ENCODE measurements at regions not wholly inside any gene's neighbourhood (a gene's known extent, or its start where the extent isn't known, plus 50 kb on each side); places are given as distances from the start of the nearest gene placed in this dataset.
"Not testable (repeated sequence)": the region's sequence is repeated elsewhere in the genome, so short reads cannot be mapped to it uniquely, and the experiment has no call there.

GRCh38 chr7:19290968-19291367, 145.7 kb upstream of the FERD3L start:
- H3K27me3 ChIP-seq: no peaks in the 10 kb centered on the region
- no peak overlapping the region for H3K27ac ChIP-seq
- no peaks in the 10 kb centered on the region for H3K9me3 ChIP-seq
- TF ChIP-seq CTCF (IDR thresholded peaks at IDR 0.05) (no peak), POLR2A (IDR thresholded peaks at IDR 0.05) (no peak)
- H3K4me3 ChIP-seq (replicated peaks in 1 of 3): no peak overlapping the region
- no peak for DNase-seq
- no peaks in the 10 kb centered on the region for H3K4me1 ChIP-seq
- intact Hi-C loops (cut with DNase I): no loop called here
- no peaks in the 10 kb centered on the region for H3K36me3 ChIP-seq

DNA sequence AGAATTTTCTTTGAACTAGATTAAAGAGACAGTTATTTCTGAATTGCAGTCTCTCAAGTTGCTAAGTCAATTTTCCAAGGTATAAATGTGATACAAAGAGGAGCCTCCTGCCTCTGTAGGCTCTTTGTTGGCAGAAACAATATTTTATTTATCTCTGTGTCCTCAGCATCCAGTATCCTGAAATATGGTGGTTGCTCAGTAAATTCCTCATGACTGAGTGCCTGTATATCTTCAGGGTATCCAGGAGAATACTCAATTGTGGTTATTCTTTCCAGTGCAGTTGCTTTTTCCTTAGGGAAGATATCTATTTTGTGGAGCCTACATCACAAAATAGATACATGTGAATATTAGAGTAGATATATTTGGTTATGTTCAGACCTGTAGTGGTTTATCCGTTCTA, 144.8 kb upstream of the FERD3L start:
- Histone ChIP-seq H3K27ac (no peak overlapping the region), H3K27me3 (no peaks in the 10 kb centered on the region), H3K4me3 (replicated peaks in 1 of 3) (no peak overlapping the region), H3K36me3 (no peaks in the 10 kb centered on the region), H3K4me1 (no peaks in the 10 kb centered on the region), H3K9me3 (no peaks in the 10 kb centered on the region)
- DNase-seq: no peak
- intact Hi-C loops (cut with DNase I): no loop called here
- 94 to 95% methylated on average over 1 of the region's 1 CpG for WGBS, 2 donors
- TF ChIP-seq CTCF (IDR thresholded peaks at IDR 0.05) (no peak), POLR2A (IDR thresholded peaks at IDR 0.05) (no peak)

GRCh38 chr7:19284596-19285300, 139.5 kb upstream of the FERD3L start:
- no peaks in the 10 kb centered on the region for H3K36me3 ChIP-seq
- no peaks in the 10 kb centered on the region for H3K9me3 ChIP-seq
- H3K4me3 ChIP-seq (replicated peaks in 1 of 3): no peak overlapping the region
- intact Hi-C loops (cut with DNase I): no loop called here
- WGBS, 2 donors: 51 to 52% methylated on average over 3 of the region's 3 CpGs
- H3K4me1 ChIP-seq: no peaks in the 10 kb centered on the region
- DNase-seq: no peak
- TF ChIP-seq CTCF (IDR thresholded peaks at IDR 0.05) (no peak), POLR2A (IDR thresholded peaks at IDR 0.05) (no peak)
- no peak overlapping the region for H3K27ac ChIP-seq
- no peaks in the 10 kb centered on the region for H3K27me3 ChIP-seq

DNA sequence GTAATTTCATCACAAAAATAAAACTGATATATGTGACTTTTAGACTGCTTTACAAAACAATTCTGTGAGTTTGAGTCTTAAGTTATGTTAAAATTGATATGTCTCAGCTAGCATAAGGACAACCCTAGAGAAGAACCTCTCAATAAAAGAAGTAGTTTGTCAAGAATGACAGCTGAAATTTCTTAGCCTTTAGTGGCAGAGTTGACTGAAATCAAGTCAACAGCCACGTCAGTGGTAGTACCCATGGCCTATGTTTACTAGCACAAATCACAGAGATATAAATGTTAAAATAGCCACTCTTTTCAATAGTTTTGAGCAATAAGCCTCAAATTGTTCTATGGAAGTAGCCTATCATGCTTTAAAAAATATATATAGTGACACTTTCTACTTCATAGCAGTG, 138.9 kb upstream of the FERD3L start:
- Histone ChIP-seq H3K9me3 (no peaks in the 10 kb centered on the region), H3K27me3 (no peaks in the 10 kb centered on the region), H3K4me3 (replicated peaks in 1 of 3) (no peak overlapping the region), H3K4me1 (no peaks in the 10 kb centered on the region), H3K36me3 (no peaks in the 10 kb centered on the region), H3K27ac (no peak overlapping the region)
- intact Hi-C loops (cut with DNase I): no loop called here
- TF ChIP-seq CTCF (IDR thresholded peaks at IDR 0.05): no peak
- no peak for TF ChIP-seq POLR2A (IDR thresholded peaks at IDR 0.05)
- WGBS, 2 donors: 61 to 68% methylated on average over 1 of the region's 1 CpG
- no peak for DNase-seq

DNA sequence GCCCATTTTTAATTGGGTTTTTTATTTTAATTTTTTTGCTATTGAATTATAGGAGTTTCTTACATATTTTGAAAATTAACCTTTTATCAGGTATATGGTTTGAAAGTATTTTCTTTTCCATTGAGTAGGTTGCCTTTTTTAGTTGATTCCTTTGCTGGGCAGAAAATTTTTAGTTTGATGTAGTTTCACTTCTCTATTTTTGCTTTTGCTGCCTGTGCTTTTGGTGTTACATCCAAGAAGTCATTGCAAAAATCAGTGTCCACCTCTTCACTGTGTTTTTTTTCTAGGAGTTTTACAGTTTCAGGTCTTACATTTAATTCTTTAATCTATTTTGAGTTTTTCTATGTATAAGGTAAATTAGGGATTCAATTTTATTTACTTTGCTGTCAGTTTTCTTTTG, 129.8 kb upstream of the FERD3L start:
- H3K27me3 ChIP-seq: no peaks in the 10 kb centered on the region
- no peak overlapping the region for H3K4me3 ChIP-seq (replicated peaks in 1 of 3)
- intact Hi-C loops (cut with DNase I): no loop called here
- no peak overlapping the region for H3K27ac ChIP-seq
- DNase-seq: no peak
- no peaks in the 10 kb centered on the region for H3K4me1 ChIP-seq
- no peaks in the 10 kb centered on the region for H3K9me3 ChIP-seq
- no peak for TF ChIP-seq POLR2A (IDR thresholded peaks at IDR 0.05)
- no peak for TF ChIP-seq CTCF (IDR thresholded peaks at IDR 0.05)
- H3K36me3 ChIP-seq: no peaks in the 10 kb centered on the region

DNA sequence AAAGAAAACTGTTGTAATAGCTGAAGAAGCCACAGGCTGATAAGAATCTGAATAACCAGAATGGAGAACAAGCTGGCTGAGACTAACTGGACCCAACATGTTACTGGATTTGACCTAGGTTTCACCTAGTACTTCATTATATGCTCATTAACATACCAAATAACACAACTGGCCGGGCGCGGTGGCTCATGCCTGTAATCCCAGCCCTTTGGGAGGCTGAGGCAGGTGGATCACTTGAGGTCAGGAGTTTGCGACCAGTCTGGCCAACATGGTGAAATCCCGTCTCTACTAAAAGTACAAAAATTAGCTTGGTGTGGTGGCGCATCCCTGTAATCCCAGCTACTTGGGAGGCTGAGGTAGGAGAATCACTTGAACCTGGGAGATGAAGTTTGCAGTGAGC, 127.1 kb upstream of the FERD3L start:
- DNase-seq; H3K27me3 ChIP-seq; intact Hi-C loops (cut with DNase I); H3K4me3 ChIP-seq (replicated peaks in 1 of 3); H3K27ac ChIP-seq; H3K9me3 ChIP-seq; H3K36me3 ChIP-seq; H3K4me1 ChIP-seq: not testable (repeated sequence)
- WGBS, 2 donors: 96 to 98% methylated on average over 6 of the region's 6 CpGs
